ENCODE measurements at regions not wholly inside any gene's neighbourhood (a gene's known extent, or its start where the extent isn't known, plus 50 kb on each side); places are given as distances from the start of the nearest gene placed in this dataset.

- DNase-seq (ENCODE audit: low read depth) = no peak
These were observed 281.1 kb upstream of the SP4 start for GRCh38 chr7:21146642-21147423.

GRCh38 chr7:21149809-21150208 lies 278.1 kb upstream of the SP4 start:
- DNase-seq (ENCODE audit: low read depth) = no peak

- no peak for DNase-seq (ENCODE audit: low read depth)
These were observed 273.3 kb upstream of the SP4 start for GRCh38 chr7:21154614-21155013.

DNA sequence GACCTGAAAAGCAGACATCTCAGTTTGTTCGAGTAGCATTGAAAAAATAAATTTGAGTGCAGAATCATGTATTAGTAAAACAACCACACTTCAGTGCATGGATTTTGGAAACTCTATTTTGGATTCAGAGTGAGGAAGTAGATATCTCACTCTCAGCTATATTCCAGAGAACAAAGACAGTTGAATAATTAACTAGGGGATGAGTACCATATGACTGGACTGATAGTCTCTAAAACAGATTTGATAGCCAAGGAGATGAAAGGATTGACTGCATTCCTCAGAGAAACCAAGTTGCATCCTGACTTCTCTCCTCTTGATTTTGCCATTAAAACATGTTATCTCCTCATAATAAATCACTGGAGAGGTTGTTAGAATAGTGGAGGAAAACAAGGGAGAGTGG lies 268.4 kb upstream of the SP4 start:
- DNase-seq (ENCODE audit: low read depth) = no peak

DNA sequence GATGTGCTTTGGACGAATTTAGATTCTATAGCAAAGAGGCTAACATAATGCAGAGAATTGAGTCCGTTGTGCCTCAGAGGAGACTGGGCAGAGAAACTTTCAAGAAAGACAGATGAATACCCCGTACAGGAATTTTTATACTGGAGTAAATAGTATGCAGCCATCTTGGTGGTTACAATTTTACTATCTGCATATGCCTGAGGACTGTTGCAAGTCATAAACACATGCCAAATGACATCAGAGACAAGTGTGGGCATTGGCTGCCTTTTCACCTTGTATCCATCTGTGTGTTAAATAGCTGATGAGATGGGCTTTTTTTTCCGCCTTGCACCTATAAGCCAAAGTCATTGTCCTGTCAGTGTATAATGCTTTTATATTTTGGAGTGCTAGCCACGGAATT lies 267.5 kb upstream of the SP4 start:
- DNase-seq (ENCODE audit: low read depth) = no peak

- DNase-seq (ENCODE audit: low read depth) = no peak
These were observed 259.9 kb upstream of the SP4 start for GRCh38 chr7:21167942-21168341.

DNA sequence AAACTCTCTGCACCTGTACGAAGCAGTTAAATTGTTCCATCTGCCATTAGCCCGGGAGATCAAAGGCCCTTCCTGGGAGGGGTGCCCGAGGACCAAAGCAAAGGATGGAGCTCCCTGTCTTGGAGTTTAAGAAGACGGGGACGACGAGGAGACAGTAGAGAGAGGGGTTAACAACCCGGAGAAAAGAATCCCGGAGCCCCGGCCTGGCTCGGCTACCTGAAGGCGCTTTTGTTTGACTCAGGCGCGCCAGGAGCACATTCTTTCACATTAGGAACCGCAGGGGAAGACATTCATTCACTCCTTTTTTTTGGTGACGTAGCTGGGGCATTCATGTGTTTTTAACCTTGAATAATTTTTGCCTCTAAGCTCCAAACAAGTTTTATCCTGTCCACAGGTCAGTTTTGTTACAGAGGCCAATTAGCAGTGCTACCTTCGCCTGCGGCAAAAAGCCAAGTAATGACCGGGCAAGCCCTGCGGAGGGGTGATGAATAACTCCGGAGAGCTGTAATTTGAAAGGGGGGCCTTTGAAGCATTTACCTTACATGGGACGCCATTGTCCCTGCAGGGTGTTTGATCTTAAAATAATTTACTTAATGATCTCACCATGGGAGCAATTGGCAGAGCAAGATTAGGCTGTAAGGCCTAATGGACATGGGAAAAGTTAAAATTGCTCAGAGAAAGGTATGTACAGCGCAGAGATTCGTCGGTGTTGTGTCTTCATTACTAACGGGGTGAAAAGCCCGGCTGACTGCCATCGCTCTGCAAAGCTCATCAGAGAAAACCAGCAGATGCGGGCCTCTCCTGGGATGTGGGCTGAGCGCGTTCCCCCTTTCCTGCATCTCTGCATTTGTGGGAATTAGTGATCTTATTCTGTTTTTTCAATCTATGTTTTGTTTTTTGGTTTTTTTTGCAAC lies 258.0 kb upstream of the SP4 start:
- no peak for DNase-seq (ENCODE audit: low read depth)

DNA sequence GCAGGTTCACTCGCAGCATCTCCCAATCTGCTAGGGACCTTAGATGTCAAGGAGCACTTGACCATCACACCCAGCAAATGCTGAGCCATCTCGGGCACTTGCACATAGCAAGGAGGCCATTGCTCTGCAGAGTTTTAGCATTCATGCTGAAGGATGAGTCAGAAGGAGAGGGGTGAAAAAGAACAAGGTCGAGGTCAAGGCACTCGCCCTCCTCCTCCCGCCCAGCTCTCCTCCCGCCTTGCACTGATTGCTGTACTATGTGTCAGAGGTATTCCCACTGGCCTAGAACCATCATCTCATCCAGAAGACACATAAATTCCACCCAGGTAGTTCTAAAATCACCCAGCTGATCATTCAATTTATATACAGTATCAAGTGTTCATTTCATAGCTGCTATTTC lies 255.1 kb upstream of the SP4 start:
- no peak for DNase-seq (ENCODE audit: low read depth)

DNA sequence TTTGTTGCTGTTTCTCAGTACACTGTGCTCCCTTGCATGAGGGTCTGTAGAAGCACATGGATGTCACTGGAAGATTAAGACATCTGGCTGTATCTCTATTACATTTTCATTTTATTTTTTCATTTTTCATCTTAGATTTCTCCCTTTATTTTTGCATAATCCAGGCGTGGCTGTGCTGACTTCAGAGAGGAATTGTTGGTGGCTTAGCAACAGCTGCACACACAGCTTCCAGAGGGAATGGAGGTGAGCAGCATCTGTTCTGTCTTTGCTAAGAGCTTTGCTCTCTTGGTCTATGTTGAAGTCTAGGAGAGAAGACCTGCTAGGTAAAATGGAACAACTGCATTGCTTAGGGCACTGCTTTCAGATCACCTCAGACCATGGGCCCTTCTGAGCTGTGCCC lies 254.4 kb upstream of the SP4 start:
- no peak for DNase-seq (ENCODE audit: low read depth)

GRCh38 chr7:21175714-21176113 lies 252.2 kb upstream of the SP4 start:
- no peak for DNase-seq (ENCODE audit: low read depth)

DNA sequence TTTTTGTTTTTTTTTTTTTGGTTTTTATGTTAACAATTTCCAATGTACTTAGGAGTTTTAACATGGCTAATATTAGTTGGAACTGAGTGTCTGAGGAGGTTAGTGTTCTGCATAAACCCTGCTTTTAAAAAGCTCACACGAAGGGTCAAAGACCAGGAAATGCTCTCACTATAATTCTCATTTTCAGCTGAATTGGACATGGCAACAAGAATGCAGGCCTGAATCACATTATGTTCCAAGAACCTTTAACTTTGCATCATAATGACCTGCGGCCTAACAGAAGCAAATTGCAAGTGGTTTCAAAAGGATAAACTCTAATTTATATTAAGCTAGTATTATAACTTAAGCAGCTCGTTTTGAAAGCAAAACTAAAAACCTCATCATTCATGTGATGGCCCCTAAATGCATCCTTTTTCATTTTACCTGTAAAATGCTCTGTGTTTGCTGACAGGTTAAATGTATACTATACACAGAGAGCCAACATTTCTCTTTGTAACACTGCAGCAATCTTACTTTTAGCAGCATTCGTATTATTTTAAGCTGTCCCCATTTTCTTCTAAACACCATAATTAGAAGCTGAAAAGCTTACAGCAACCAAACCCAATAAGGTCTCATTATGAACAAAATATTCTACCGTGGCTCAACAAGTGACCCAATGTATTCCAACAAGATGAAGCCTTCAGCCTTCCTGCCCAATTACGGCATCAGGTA lies 242.8 kb upstream of the SP4 start:
- DNase-seq (ENCODE audit: low read depth) = no peak

DNA sequence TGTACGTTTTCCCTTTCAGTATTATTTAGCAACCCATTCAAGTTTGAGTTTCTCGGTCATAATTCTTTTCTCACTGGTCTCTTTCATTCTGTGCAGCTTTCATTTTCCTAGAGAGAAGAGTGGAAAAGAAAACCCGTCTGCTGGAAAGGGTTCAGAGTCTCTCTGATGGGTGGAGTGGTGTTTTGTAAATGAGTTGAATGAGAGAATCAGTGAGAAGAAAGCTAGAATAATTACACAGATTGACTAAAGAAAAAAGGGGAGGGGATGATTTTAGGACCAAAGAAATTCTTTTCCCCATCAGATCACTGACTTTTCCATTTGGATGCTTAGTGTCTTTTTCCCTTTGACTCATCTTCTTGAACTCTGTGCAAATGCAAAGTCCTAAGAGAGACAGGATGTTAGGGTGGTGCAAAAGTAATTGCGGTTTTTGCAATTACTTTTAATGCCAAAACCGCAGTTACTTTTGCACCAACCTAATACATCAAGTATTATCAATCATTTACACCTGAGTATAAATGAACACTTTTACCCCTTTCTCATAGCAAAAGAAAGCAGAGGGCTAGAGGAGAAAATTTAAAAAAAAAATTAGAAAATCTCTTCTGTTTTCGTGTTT lies 242.1 kb upstream of the SP4 start:
- no peak for DNase-seq (ENCODE audit: low read depth)

- no peak for DNase-seq (ENCODE audit: low read depth)
These were observed 236.4 kb upstream of the SP4 start for GRCh38 chr7:21191321-21192073.

DNA sequence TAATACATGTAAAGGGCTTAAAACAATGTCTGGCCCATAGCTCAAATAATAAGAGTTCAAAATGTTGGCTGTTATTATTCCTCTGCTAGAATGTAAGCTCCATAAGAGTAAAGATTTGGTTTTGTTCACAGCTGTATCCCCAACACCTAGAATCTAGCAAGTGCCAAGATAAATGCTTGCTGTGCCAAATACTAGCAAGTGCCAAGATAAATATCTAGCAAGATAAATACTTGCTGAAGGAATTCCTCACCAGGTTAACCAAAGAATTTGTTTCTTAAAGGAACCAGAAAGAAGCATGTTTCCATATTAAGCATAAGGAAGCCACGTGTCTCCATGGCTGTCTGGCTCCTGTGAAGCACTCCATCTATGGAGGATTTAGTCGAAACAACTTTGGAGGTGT lies 235.2 kb upstream of the SP4 start:
- no peak for DNase-seq (ENCODE audit: low read depth)

DNA sequence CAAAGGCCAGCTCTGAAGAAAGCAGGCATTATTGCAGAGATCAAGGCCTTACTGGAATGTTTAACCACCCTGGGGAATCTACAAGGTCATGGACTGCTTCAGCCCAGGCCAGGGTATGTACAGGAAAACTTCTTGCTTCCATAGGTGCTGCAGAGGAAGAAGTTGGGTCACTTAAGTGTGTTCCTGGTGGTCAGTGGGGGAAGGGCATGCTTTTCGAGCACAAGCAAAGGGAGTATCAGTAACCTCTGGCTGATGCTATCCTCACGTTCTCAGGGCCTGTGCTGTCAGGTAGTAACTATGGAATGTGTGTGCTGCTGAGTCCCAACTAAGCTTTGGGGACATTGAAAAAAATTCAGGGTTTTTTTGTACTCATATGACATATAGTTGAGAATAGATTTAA lies 234.0 kb upstream of the SP4 start:
- no peak for DNase-seq (ENCODE audit: low read depth)

DNA sequence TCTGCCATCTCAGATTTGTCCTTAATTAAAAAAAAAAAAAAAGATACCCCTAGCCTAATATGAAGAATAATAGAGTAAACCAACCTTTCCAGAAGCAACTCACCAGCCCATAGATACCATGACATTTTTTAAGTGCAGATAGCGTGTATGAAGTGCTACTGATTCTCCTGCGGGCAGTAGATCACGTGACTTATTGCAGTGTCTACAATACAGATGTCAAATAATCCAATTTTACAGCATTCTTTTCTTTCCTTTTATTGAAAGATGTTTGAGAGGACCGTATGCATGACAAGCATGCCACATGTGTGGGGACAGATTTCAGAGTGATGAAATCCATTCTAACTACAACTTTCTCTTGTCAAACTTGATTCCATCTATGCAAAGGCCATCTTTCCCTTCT lies 232.9 kb upstream of the SP4 start:
- no peak for DNase-seq (ENCODE audit: low read depth)

DNA sequence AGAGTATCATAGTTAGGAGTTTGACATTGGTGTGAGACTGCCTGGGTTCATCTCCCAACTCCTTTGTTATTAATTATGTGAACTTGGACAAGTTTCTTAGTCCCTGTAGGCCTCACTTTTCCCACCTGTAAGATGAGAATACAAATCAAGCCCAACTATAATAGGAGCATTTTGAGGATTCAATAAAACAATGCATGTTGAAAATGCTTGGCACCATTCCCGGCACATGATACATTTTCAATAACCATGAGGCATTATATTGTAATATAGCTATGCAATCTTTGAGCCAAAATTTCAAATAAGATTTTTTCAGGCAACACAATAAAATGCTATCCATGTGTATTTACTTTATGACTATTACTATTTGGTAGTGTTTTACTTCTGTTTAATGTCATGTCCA lies 229.0 kb upstream of the SP4 start:
- DNase-seq (ENCODE audit: low read depth) = no peak

DNA sequence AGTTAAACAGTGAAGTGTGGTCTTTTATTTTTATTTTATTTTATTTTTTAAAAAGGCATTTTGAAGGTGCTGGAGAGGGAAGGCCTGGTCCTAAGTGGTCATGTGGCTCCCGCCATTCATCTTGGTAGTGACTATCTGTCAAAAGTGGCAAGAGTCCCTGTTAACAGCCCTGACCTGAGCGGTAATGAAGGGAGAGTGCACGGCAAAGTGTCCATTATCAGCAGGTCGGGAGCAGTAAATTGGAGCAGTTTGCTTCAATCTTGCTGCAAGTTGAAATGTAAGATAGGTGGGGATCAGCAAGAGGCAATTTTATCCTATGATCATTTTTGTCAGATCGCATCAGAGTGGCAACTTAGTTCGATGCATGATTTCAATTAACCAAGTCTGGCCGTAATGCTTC lies 227.4 kb upstream of the SP4 start:
- no peak for DNase-seq (ENCODE audit: low read depth)

DNA sequence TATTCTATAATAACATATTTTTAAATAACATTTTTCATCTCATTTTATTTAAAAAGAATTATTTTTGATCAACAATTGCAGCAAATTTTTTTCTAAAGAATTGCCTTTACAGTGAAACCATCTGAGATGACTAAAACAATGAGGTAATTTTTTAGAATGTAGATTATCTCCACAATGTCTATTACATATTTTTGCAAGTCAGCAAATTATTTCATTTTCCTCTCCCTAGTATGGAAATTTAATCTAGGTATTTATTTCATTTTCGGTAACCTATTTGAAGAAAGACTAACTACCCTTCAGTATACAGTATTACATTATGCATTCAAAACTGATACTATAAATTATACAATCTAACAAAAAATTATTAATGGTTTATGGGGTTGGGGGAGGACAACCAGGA lies 213.2 kb upstream of the SP4 start:
- DNase-seq (ENCODE audit: low read depth) = no peak

GRCh38 chr7:21215307-21215706 lies 212.6 kb upstream of the SP4 start:
- no peak for DNase-seq (ENCODE audit: low read depth)

- DNase-seq (ENCODE audit: low read depth) = no peak
These were observed 210.5 kb upstream of the SP4 start for GRCh38 chr7:21217365-21217764.

- no peak for DNase-seq (ENCODE audit: low read depth)
These were observed 209.7 kb upstream of the SP4 start for GRCh38 chr7:21218155-21218554.
